NCI-H69 (cell line): ENCODE measurements at regions not wholly inside any gene's neighbourhood (a gene's known extent, or its start where the extent isn't known, plus 50 kb on each side); places are given as distances from the start of the nearest gene placed in this dataset.

ENCODE experiments used
- DNase-seq: peaks from one replicate; lab custom pipeline; 2025; lab: John Stamatoyannopoulos, UW

DNA sequence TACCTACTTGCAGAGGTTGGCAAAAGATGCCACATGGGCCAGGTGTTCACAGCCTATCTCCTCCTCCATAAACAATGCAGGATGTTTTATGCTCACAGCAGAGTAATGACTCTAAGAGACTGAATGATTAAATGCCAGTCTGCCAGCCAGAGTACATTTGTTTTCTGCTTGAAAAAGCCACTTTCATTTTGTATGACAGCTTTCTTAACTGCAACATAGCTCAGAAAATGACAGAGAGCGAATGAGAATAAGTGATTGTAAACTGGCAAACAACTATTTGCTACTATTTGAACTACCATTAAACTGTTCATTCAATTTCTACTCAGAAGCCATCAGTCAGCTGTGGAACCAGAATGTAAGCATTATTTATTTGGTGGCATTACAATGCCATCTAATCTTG is 50.6 kb upstream of the DCC start:
- DNase-seq, result peak; percentile 79
